A172 (cell line): ENCODE measurements at regions not wholly inside any gene's neighbourhood (a gene's known extent, or its start where the extent isn't known, plus 50 kb on each side); places are given as distances from the start of the nearest gene placed in this dataset.

Experiments
- DNase-seq: peaks from one replicate; pipeline ENCODE4 v3.0.0-alpha.2; 2015; ENCODE audit warnings: low spot score

- no peak for DNase-seq
Observed at GRCh38 chr3:28901018-28901417, 379.9 kb upstream of the RBMS3 start.

- DNase-seq, result no peak
Observed at GRCh38 chr3:28903171-28903601, 377.7 kb upstream of the RBMS3 start.

- DNase-seq, result no peak
Observed at GRCh38 chr3:28905798-28906197, 375.1 kb upstream of the RBMS3 start.

GRCh38 chr3:28906561-28907310 lies 374.1 kb upstream of the RBMS3 start:
- DNase-seq, result no peak

- no peak for DNase-seq
Observed at GRCh38 chr3:28907616-28908015, 373.3 kb upstream of the RBMS3 start.

- DNase-seq, result no peak
Observed at GRCh38 chr3:28912120-28912885, 368.6 kb upstream of the RBMS3 start.

- peak; percentile 60 for DNase-seq
Observed at GRCh38 chr3:28915741-28916500, 364.9 kb upstream of the RBMS3 start.

- peak; percentile 56 for DNase-seq
Observed at GRCh38 chr3:28916713-28917499, 364.0 kb upstream of the RBMS3 start.

- no peak for DNase-seq
Observed at GRCh38 chr3:28917895-28918475, 362.9 kb upstream of the RBMS3 start.

- DNase-seq, result no peak
Observed at GRCh38 chr3:28922376-28922775, 358.5 kb upstream of the RBMS3 start.

GRCh38 chr3:28923994-28924393 lies 356.9 kb upstream of the RBMS3 start:
- no peak for DNase-seq

GRCh38 chr3:28924744-28925360 lies 356.0 kb upstream of the RBMS3 start:
- peak; percentile 25 for DNase-seq

GRCh38 chr3:28933337-28933736 lies 347.5 kb upstream of the RBMS3 start:
- DNase-seq, result no peak

- no peak for DNase-seq
Observed at GRCh38 chr3:28934126-28934813, 346.6 kb upstream of the RBMS3 start.

- DNase-seq, result no peak
Observed at GRCh38 chr3:28935146-28935545, 345.7 kb upstream of the RBMS3 start.

GRCh38 chr3:28936154-28936553 lies 344.7 kb upstream of the RBMS3 start:
- DNase-seq, result no peak

GRCh38 chr3:28940530-28940929 lies 340.3 kb upstream of the RBMS3 start:
- DNase-seq, result peak; percentile 91

- no peak for DNase-seq
Observed at GRCh38 chr3:28940994-28941393, 339.9 kb upstream of the RBMS3 start.

GRCh38 chr3:28947061-28947460 lies 333.8 kb upstream of the RBMS3 start:
- DNase-seq, result no peak

GRCh38 chr3:28947751-28948150 lies 333.1 kb upstream of the RBMS3 start:
- no peak for DNase-seq
